ENCODE measurements at regions not wholly inside any gene's neighbourhood (a gene's known extent, or its start where the extent isn't known, plus 50 kb on each side); places are given as distances from the start of the nearest gene placed in this dataset.
"Not testable (repeated sequence)": the region's sequence is repeated elsewhere in the genome, so short reads cannot be mapped to it uniquely, and the experiment has no call there.

GRCh38 chrX:142742581-142742980 lies 283.1 kb upstream of the SPANXN4 start:
- DNase-seq (no peak), ATAC-seq (no peak)

GRCh38 chrX:142733327-142733726 lies 292.4 kb upstream of the SPANXN4 start:
- ATAC-seq (no peak), DNase-seq (no peak)

GRCh38 chrX:142711796-142712290 lies 313.9 kb upstream of the SPANXN4 start:
- ATAC-seq = no peak
- DNase-seq = no peak

- ATAC-seq = no peak
- DNase-seq = no peak
Observed at GRCh38 chrX:142702749-142703148, 323.0 kb upstream of the SPANXN4 start.

- ATAC-seq = no peak
Observed at GRCh38 chrX:142688256-142688655, 337.5 kb upstream of the SPANXN4 start.

GRCh38 chrX:142686653-142687283 lies 339.0 kb upstream of the SPANXN4 start:
- no peak for ATAC-seq
- no peak for DNase-seq

More at GRCh38 chrX:142688256-142688655, 337.5 kb upstream of the SPANXN4 start:
- no peak for DNase-seq

- ATAC-seq = no peak
- DNase-seq = no peak
Observed at GRCh38 chrX:142686206-142686605, 339.5 kb upstream of the SPANXN4 start.

GRCh38 chrX:142680038-142680437 lies 345.7 kb upstream of the SPANXN4 start:
- no peak for DNase-seq
- ATAC-seq = no peak

GRCh38 chrX:142671036-142671435 lies 354.7 kb upstream of the SPANXN4 start:
- no peak for DNase-seq
- ATAC-seq = no peak

GRCh38 chrX:142663330-142664095 lies 362.2 kb upstream of the SPANXN4 start:
- DNase-seq = no peak
- no peak for ATAC-seq

GRCh38 chrX:142661696-142662095 lies 364.0 kb upstream of the SPANXN4 start:
- DNase-seq (no peak), ATAC-seq (no peak)

- ATAC-seq = no peak
- no peak for DNase-seq
Observed at GRCh38 chrX:142655507-142655906, 370.2 kb upstream of the SPANXN4 start.

- DNase-seq (no peak), ATAC-seq (no peak)
Observed at GRCh38 chrX:142637206-142637605, 388.5 kb upstream of the SPANXN4 start.

- no peak for ATAC-seq
- no peak for DNase-seq
Observed at GRCh38 chrX:142616636-142617035, 409.1 kb upstream of the SPANXN4 start.

- DNase-seq = no peak
- no peak for ATAC-seq
Observed at GRCh38 chrX:142613403-142613802, 408.3 kb upstream of the MAGEC2 start.

- not testable (repeated sequence) for ATAC-seq
- DNase-seq = peak; percentile 1
Observed at GRCh38 chrX:142606629-142607028, 401.5 kb upstream of the MAGEC2 start.

- no peak for ATAC-seq
- DNase-seq = no peak
Observed at GRCh38 chrX:142601792-142602191, 396.7 kb upstream of the MAGEC2 start.

GRCh38 chrX:142593361-142593862 lies 388.3 kb upstream of the MAGEC2 start:
- DNase-seq = no peak
- ATAC-seq = no peak

GRCh38 chrX:142576615-142577014 lies 371.5 kb upstream of the MAGEC2 start:
- no peak for DNase-seq
- ATAC-seq = no peak

GRCh38 chrX:142549923-142550322 lies 344.8 kb upstream of the MAGEC2 start:
- no peak for DNase-seq
- ATAC-seq = no peak

- DNase-seq = no peak
- ATAC-seq = no peak
Observed at GRCh38 chrX:142505839-142506238, 300.7 kb upstream of the MAGEC2 start.

GRCh38 chrX:142503967-142504643 lies 299.0 kb upstream of the MAGEC2 start:
- no peak for DNase-seq
- no peak for ATAC-seq

- DNase-seq (no peak), ATAC-seq (no peak)
Observed at GRCh38 chrX:142502441-142502840, 297.4 kb upstream of the MAGEC2 start.
